ENCODE measurements at regions not wholly inside any gene's neighbourhood (a gene's known extent, or its start where the extent isn't known, plus 50 kb on each side); places are given as distances from the start of the nearest gene placed in this dataset. TPM values are rescaled to one million over a fixed set of nuclear protein-coding genes. Genes with fewer than 3 reads are reported as not detected.

- intact Hi-C loops (cut with DNase I) = no loop called here
- H3K36me3 ChIP-seq = no peaks in the 10 kb centered on the region
- no peaks in the 10 kb centered on the region for H3K27me3 ChIP-seq
- no peaks in the 10 kb centered on the region for H3K4me1 ChIP-seq
- DNase-seq (ENCODE audit: extremely low spot score in 2 of 2) = no peak
- H3K27ac ChIP-seq = no peak overlapping the region
- H3K9me3 ChIP-seq = no peaks in the 10 kb centered on the region
- no peak overlapping the region for H3K4me3 ChIP-seq
- TF ChIP-seq POLR2AphosphoS5 (IDR thresholded peaks at IDR 0.05; ENCODE audit: insufficient read depth in 1 of 2, low read depth in 1 of 2) (no peak), CTCF (IDR thresholded peaks at IDR 0.05) (no peak), POLR2A (IDR thresholded peaks at IDR 0.05) (no peak)
Measured at GRCh38 chr10:52858722-52859121, 86.1 kb upstream of the MBL2 start.

DNA sequence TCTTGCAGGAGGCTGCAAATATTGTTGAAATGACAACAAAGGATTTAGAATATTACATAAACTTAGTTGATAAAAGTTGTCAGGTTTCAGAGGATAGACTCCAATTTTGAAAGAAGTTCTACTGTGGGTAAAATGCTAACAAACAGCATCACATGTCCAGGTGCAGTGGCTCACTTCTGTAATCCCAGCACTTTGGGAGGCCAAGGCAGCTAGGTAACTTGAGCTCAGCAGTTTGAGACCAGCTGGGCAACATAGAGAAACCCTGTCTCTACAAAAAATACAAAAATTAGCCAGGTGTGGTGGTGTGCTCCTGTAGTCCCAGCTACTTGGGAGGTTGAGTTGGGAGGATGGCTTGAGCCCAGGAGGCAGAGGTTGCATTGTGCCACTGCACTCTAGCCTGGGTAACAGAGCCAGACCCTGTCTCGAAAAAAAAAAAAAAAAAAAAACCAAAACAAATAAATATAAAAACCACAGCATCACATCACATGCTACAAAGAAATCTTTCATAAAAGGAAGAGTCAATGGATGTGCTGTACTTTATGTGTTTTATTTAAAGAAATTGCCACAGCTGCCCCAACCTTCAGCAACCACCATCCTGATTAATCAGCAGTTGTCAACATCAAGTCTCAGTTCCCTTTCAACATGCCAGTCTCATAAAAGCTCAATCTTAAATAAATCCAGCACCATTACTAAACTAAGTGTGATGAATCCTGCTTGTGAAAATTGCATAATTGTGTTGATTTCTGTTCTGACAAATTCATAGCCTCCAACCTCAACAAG, 83.2 kb upstream of the MBL2 start:
- no peaks in the 10 kb centered on the region for H3K9me3 ChIP-seq
- H3K4me3 ChIP-seq = no peak overlapping the region
- intact Hi-C loops (cut with DNase I) = no loop called here
- H3K36me3 ChIP-seq = no peaks in the 10 kb centered on the region
- no peak overlapping the region for H3K27ac ChIP-seq
- DNase-seq (ENCODE audit: extremely low spot score in 2 of 2) = no peak
- TF ChIP-seq CTCF (IDR thresholded peaks at IDR 0.05) (no peak), POLR2A (IDR thresholded peaks at IDR 0.05) (no peak), POLR2AphosphoS5 (IDR thresholded peaks at IDR 0.05; ENCODE audit: insufficient read depth in 1 of 2, low read depth in 1 of 2) (no peak)
- no peaks in the 10 kb centered on the region for H3K27me3 ChIP-seq
- no peaks in the 10 kb centered on the region for H3K4me1 ChIP-seq

DNA sequence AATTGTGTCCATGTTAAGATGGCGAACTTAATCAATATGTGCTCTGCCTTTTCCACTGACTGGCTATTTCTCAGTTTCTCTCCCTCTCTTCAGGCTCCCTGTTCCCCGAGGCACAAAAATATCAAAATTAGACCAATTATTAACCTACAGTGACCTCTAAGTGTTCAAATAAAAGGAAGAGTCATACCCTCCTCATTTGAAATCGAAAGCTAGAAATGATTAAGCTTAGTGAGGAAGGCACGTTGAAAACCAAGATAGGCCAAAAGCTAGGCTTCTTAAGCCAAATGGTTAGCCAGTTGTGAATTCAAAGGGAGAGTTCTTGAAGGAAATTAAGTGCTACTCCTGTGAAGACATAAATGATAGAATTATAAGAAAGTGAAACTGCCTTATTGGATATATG, 81.1 kb upstream of the MBL2 start:
- TF ChIP-seq CTCF (IDR thresholded peaks at IDR 0.05) = no peak
- no peak for TF ChIP-seq POLR2A (IDR thresholded peaks at IDR 0.05)
- no peak for TF ChIP-seq POLR2AphosphoS5 (IDR thresholded peaks at IDR 0.05; ENCODE audit: insufficient read depth in 1 of 2, low read depth in 1 of 2)
- Histone ChIP-seq H3K27me3 (no peaks in the 10 kb centered on the region), H3K4me1 (no peaks in the 10 kb centered on the region), H3K27ac (no peak overlapping the region), H3K4me3 (no peak overlapping the region), H3K9me3 (no peaks in the 10 kb centered on the region), H3K36me3 (no peaks in the 10 kb centered on the region)
- no peak for DNase-seq (ENCODE audit: extremely low spot score in 2 of 2)
- intact Hi-C loops (cut with DNase I) = no loop called here

GRCh38 chr10:52836816-52837215, 64.2 kb upstream of the MBL2 start:
- no peak for DNase-seq (ENCODE audit: extremely low spot score in 2 of 2)
- intact Hi-C loops (cut with DNase I) = no loop called here
- H3K4me1 ChIP-seq = no peaks in the 10 kb centered on the region
- no peak overlapping the region for H3K4me3 ChIP-seq
- H3K36me3 ChIP-seq = no peaks in the 10 kb centered on the region
- no peaks in the 10 kb centered on the region for H3K9me3 ChIP-seq
- H3K27ac ChIP-seq = no peak overlapping the region
- H3K27me3 ChIP-seq = no peaks in the 10 kb centered on the region
- TF ChIP-seq POLR2A (IDR thresholded peaks at IDR 0.05) (no peak), CTCF (IDR thresholded peaks at IDR 0.05) (no peak), POLR2AphosphoS5 (IDR thresholded peaks at IDR 0.05; ENCODE audit: insufficient read depth in 1 of 2, low read depth in 1 of 2) (no peak)

Small RNA genes lying in the stretch of these regions (small RNA-seq; reads per million reads assigned to genes)
- gene RF00019 = not detected
- not detected for gene RNA5SP318
- not detected for gene SNRPEP8
